NCI-H82 treated with DMSO at 0.1 percent for 48 hours (cell line): ENCODE measurements at regions not wholly inside any gene's neighbourhood (a gene's known extent, or its start where the extent isn't known, plus 50 kb on each side); places are given as distances from the start of the nearest gene placed in this dataset.

Experiments
- DNase-seq: peaks from one replicate; lab custom pipeline; 2025; ENCODE audit not compliant: unreplicated experiment; lab: John Stamatoyannopoulos, UW

GRCh38 chr13:86714495-86714894 is 915.3 kb upstream of the SLITRK6 start:
- DNase-seq, result no peak

DNA sequence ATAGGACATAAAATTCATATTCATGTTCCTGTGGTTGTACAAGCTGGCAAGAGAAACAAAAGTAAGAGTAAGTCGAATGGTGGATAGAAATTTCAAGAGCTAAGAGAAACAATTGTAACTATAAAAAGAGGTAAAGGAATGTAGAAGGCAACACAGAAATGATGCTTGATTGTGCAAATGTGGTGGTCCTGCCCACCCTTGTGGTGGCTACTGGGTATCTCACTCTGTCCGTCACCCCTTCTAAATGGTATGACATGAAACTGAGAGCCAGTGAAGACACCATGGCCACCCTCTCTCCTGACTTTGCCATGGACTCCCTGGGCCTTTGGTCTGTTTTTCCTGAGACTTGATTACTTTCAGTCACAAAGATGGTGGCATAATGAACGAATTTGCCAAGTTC is 925.9 kb upstream of the SLITRK6 start:
- peak; percentile 12 for DNase-seq

DNA sequence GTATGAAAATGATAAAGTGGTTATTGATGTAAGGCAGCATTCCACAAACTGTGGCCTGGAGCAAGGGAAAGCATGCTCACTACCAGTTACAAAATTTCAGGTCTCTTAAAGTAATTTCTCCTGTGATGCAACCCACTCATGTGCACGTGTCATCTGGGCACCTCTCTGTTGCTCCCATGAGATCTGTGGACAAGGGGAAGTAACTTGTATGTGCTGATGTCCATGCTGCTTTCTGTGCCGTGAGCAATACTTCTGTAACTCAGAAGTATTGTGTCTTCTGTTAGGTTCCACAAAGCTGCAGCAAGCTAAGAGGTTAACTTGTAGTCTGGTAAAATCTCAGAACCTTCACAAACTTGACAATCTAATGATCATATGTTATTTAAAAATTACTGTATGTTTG is 930.0 kb upstream of the SLITRK6 start:
- no peak for DNase-seq

- no peak for DNase-seq
These were observed 932.8 kb upstream of the SLITRK6 start for GRCh38 chr13:86731987-86732386.

DNA sequence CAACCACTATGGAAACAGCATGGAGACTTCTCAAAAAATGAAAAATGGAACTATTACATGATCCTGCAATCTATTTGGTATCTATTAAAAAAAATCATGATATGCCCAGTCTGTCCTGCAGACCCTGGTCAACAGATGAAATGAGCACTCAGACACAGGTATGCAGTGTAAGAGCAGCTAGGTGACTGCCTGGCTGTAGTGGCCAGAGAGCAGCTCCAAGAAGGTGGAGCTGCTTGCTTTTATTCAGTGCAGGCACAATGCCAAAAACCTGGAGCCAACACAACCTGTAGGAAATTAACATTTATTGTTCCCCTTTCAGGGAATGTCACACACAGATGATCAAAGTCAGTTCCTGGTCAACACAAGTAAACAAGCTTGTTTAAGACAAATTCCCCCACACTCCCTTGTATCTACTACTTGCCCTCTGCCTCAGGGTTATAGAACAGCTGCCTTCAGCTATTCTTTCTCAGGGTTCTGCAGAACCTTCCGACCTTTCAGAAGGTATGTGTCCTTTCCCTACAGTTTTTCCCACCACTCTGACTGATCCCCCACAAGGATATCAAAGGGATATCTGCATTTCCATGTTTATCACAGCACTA is 933.7 kb upstream of the SLITRK5 start:
- DNase-seq, result no peak

DNA sequence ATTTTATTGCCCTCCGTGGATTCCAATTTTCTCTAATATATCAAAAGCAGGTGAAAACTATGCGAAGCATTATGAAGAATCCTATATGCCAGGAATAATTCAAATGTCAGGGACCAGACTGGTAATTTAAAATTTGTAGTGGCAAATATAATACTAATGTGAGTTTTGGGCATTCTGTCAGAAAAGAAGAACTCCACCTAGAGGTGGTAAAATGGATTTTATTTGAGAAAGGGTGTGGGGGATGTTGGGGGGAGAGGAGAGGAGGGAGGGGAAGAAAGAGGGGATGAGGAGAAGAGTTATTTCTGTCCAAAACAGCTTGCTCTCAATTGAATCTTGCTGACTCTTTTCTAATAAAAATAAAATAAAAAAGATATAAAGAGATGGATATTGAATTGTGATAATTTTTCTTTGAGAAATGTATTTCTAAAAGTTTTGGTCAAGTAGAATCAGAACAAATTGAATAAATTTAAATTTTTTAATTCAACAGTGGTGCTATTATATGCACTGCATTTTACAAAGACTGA is 929.3 kb upstream of the SLITRK5 start:
- no peak for DNase-seq

DNA sequence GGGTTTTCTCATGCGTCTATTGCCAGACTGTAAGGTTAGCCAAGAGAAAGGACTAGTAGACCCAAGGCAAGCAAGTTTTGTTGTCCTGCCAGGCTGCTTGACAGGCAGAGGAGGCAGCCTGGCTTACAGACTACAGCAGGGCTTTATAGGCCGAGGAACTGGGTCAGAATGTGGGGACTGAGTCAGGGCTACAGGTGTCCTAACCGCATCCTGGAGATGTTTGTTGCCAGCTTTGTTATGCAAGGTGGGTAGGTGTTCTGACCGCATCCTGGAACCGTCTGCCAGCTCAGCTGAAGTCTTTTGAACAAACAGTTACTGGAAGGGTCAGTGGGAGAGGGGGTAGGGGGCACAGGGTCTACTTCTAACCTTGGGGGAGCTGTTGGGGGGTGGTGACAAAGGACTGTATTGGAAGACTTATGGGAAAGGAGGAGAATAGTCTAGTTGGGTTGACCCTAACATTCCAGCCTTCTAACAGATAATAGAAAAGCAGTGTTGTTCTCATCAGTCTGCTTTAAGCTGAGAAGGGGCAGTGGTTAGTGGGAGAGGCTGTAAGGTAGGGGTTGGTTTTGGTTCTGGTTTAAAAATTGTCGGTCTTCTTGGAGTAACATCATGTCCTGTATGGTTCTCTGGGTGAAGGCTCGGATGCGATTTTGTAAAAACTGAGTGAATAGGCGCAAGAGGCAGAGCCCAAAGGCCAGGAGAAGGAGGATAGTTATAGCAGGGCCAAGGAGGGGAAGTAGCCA is 913.8 kb upstream of the SLITRK5 start:
- DNase-seq, result no peak

GRCh38 chr13:86758116-86758515 is 913.1 kb upstream of the SLITRK5 start:
- DNase-seq, result no peak

- no peak for DNase-seq
These were observed 910.6 kb upstream of the SLITRK5 start for GRCh38 chr13:86760620-86761019.

GRCh38 chr13:86765462-86765861 is 905.7 kb upstream of the SLITRK5 start:
- DNase-seq, result no peak

- DNase-seq, result no peak
These were observed 882.6 kb upstream of the SLITRK5 start for GRCh38 chr13:86788616-86789015.

- no peak for DNase-seq
These were observed 879.0 kb upstream of the SLITRK5 start for GRCh38 chr13:86792153-86792651.

DNA sequence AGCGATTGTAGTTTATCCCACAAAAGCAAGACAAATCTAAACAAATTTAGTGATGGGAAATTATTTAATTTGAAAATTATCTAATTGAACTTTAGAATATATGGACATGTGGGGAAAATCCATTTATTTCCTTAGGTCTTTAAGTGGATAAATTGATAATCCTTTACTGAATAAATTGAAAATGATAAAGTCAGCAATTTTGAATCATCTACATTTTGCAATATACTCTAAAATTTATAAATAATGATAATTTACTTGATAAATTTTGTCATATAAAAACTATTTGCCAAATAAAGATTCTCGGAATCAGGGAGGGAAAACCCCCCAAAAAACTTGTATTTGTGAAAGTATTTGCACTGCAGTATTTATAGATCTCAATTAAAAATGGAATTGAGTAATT is 875.3 kb upstream of the SLITRK5 start:
- no peak for DNase-seq

- no peak for DNase-seq
These were observed 860.8 kb upstream of the SLITRK5 start for GRCh38 chr13:86810361-86810760.

- DNase-seq, result peak; percentile 37
These were observed 858.0 kb upstream of the SLITRK5 start for GRCh38 chr13:86813198-86813597.

- DNase-seq, result no peak
These were observed 845.8 kb upstream of the SLITRK5 start for GRCh38 chr13:86825410-86825809.

DNA sequence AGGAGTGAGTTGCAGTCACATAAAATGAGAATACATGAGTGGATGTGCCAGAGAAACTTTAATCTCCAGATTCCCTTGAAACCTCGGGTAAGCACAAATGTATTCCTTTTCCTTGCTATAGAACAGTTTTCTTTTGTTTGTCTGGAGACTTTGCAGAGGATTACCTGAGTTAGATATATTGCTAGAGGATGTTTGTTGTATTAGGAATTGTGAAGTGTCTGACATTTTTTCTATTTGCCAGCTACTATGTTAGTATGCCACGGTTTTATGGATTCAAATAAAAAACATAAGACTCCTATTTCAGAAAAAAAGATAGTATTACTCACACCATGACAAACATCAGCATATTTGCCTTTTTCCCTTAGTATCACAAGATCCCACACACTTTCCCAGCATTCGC is 844.9 kb upstream of the SLITRK5 start:
- no peak for DNase-seq

GRCh38 chr13:86830046-86830445 is 841.1 kb upstream of the SLITRK5 start:
- DNase-seq, result no peak

GRCh38 chr13:86831084-86831483 is 840.1 kb upstream of the SLITRK5 start:
- DNase-seq, result no peak

- no peak for DNase-seq
These were observed 832.6 kb upstream of the SLITRK5 start for GRCh38 chr13:86838411-86839120.

DNA sequence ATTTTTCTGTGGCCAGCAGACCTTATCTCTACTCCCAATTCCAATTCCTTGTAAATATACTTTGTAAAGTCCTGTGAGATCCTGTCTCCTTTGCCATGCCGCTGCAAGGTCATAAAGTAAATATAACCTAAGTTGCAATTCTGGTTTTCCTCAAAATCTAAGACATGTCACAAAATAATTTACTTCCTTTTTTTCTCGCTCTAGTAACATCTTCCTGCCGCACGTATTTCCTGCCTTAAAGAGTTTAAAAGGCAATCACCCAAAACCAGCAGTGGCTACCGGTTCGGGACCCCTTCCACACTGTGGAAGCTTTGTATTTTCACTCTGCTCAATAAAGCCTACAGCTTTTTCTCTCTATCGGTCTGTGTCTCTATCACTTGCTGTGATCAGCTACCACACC is 832.0 kb upstream of the SLITRK5 start:
- DNase-seq, result no peak
